HG03520 (cell line): ENCODE measurements at regions not wholly inside any gene's neighbourhood (a gene's known extent, or its start where the extent isn't known, plus 50 kb on each side); places are given as distances from the start of the nearest gene placed in this dataset.

Source experiments
- ATAC-seq: cut with Tn5 transposase; IDR thresholded peaks from one replicate; pipeline ENCODE4 v1.9.1; 2021; ENCODE audit warnings: mild to moderate bottlenecking, moderate library complexity; ENCODE audit not compliant: unreplicated experiment

DNA sequence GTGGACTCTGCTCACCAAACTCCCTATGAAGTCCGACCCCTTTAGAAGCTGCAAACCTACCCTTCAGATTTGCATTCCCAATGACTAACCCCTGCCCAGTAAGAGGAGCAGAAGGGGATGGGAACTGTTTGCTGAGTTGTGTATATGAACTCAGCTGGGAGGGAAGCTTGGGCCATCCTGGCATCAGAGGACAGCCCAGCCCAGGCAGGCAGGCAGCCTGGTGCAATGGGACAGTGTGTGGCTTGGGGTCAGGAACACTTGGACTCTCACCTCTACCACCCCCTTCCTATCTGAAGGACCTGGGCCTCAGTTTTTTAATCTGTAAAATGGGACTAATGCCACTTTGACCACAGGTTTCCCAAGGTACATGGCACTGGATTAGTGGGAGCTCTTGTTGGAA lies 147.4 kb upstream of the GPR26 start:
- no peak for ATAC-seq

DNA sequence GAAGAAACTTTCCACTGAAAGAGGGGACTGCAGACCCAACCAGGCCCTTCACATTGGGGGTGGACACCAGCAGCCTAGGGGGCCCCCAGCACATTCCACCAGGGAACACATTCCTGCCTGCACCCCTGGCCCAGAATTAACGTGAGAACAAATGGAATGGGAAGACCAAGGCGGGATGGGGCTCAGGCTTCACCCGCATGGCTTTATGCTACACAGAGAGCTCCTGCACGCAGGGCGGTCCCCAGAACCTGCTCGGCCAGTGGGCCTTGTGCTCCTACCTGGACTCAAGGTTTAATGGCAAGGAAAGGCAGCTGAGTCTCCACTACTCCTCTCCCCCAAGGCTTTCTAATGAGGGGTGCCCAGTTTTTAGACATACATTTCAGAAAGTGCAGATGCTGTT lies 146.3 kb upstream of the GPR26 start:
- no peak for ATAC-seq

DNA sequence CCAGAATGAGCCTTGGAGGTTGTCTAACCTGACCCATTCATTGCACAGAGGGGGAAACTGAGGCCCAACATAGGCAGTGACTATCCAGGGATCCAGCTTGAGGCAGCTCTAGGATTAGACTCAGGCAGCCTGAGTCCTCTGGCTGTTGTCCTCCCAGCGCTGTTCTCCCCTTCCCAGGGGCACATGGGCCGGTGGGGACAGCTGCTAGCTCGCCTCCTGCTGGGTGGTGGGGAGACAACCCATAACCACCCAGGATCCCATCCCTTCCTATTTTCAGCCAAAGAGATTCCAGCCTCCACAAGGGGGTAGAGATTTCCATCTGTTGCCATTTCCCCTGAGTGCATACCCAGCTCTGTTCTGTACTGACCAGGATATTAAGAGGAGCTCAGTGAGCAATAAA lies 145.1 kb upstream of the GPR26 start:
- no peak for ATAC-seq

DNA sequence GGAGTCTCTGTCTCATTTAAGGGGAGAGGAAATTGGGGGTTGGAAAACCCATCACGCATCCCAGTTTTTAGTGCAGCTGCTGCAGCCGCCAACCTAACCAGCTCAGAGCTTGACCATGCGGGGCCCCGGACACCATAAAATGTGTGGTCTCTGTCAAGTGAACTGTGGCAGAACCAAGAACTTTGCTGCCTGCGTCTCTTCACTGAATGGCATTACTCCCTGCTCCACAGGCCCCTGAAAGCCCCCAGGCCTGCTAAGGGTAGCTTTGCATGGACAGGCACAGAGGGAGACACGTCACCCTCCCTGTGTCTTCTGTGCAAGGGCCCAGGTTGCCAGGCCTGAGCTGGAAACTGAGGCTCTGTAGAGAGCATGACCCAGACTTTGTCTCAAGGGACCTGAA lies 144.6 kb upstream of the GPR26 start:
- ATAC-seq, result no peak

DNA sequence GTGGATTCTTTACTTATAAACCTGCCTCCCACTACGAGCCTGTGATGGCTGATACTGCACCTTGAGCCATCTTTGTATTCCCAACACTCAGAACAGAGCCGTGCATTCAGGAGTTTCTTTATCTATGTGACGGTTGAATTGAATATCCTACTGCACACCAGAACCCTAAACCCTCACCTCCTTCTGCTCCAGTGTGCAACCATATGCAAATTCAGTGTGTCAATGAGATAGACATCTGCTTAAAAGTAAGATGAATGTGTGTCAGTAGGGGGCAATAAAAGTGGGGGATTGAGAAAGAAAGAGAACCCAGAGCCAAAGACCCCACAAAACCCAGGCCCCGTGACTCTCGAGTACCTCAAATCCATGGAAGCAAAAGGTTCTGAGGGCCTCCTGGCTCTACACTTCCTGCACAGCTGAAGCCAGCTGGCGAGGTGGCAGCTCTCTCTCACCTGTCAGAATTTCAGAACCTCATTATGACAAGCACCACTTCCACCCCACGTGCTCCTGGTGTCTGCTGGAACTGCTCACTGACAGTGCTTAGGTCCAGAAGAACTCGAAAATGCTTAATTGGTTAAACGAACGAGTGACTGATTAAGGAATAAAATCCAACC lies 143.3 kb upstream of the GPR26 start:
- ATAC-seq, result no peak

DNA sequence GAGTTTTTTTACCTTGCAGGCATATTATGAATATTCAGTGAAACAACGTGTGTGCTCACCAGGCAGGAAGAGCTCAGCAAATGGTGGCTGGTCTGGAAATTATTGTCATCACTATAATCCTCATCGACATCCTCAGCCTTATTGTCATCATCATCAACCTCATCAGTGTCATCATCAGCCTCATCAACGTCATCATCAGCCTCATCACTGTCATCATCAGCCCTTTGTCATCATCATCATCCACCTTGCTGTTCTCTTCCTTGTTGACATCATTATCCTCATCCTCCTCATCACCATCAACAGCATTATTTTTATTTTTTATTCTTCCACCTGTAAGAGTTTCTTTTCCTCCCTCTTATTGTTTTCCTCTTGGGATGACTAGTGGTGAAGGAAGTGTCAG lies 142.3 kb upstream of the GPR26 start:
- ATAC-seq, result no peak

DNA sequence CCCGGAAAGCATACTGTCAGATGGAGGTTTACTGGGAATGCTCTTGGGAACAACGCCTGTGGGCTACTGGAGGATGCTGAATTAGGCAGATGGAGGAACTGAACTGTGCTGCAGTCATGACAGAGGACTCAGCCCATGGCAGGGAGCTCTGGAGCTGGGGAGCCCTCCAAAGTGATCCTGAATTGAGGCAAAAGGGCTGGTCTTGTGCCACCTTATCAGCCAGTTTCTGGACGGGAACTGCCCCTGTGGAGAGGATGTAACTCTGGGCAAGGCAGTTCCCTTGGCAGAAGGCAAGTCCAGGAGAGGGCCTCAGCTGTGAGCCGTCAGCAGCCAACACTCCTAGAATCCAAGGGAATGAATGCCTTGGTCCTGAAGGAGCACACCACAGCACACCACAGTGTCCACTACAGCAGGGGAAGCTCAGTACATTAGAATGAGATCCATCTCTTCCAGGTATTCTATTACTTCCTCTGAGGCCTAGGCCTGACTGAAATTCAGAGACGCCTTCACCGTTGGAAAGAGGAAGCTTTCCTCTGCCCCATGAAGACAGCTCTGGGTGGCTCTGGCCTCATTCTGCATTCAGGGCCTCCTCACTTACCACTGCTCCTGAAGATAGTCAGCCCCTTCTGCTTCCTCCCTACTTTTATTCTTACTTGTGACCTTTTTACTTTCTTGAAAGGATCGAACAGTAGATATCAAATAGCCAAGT lies 139.6 kb upstream of the GPR26 start:
- ATAC-seq, result no peak

DNA sequence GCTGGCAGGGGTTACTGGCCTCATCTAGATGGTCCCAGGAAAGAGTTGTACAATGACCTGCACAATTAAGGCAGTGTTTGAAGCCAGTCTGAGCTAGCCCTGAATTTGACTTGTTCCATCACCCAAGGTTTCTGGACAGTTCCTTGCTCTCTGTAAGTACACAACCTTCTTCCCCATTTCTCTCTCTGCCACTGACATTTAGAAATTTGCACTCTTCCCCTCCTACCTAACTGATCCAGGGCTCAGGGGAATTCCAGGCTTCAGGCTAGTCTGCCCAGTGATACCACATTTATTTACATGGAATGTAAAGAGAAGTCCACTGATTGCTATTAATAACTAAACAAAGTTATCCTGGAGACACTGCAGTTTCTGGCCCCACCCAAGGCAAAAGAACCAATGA lies 139.0 kb upstream of the GPR26 start:
- no peak for ATAC-seq

DNA sequence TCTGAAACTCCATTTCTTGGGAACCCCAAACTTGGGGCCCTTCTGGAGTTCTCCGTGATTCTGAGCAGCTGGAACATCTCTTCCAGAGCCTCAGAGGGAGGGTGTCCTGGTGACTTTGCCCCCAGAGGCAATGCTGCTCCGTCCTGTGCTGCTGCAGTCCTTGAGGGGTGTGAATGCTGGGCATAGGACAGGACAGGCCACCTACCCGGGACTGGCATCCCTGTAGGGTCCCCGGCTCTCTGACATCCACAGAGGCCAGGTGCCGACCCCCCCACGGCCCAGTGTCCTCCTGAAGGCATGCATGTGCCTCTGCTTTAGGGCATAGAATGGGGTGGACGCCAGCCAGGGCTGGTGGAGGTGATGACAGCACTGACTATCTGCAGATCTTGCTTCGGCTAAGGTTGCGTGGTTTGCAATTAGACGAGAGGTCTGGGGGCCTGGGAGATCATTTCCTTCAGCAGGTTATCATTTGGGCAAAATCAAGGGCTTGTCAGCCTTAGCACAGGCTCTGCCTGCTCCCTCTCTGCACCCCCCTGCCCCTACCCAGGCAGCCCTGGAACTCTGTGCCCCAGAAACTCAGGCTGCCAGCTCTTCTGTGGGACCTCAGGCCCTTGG lies 136.9 kb upstream of the GPR26 start:
- no peak for ATAC-seq

DNA sequence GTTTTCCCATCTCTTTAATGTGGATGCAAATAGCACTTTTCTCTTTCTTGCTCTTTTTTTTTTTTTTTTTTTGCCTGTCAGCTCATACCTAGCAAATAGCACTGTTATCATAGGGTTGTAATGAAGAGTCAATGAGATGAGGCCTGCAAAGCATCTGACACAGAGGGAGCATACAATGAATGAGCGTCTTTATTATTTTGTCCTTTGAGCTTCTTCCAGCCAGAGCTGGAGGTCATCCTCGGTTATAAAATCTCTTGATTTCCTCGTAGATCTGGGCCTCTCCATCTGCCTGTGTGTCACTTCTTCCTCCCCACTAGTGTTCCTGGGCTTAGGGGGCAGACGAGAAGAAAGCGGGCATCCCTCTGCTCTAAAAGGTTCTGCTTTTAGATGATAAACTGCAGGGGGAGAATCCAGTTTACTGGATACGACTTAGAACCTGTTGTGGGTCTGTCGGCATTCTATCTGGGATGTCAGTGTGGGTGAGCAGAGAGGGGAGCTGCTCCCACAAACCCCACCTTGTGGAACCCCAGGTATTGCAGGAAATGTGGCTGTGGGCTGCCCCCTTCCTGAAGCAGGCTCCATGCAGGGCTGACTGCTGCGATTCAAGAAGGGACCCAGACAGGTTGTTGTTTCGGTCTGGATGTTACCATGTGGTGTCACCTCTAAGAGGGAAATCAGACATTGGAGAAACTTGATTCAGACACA lies 135.8 kb upstream of the GPR26 start:
- no peak for ATAC-seq

DNA sequence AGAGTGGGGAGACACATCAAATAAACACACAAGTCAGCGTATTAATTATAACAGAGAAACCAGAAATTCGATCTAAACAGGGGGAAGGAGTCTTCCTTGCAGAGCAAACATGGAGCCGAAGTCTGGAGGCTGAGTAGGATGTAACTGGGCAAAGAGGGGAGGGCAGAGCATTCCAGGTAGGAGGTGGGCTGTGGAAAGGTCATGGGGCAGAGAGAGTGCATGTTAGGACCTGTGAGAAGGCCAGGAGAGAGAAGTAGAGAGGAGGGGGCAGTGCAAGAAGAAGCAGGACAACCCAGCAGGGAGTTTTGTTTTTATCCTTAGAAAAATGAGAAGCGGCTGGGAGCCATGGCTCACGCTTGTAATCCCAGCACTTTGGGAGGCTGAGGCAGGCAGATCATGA lies 130.8 kb upstream of the GPR26 start:
- no peak for ATAC-seq

DNA sequence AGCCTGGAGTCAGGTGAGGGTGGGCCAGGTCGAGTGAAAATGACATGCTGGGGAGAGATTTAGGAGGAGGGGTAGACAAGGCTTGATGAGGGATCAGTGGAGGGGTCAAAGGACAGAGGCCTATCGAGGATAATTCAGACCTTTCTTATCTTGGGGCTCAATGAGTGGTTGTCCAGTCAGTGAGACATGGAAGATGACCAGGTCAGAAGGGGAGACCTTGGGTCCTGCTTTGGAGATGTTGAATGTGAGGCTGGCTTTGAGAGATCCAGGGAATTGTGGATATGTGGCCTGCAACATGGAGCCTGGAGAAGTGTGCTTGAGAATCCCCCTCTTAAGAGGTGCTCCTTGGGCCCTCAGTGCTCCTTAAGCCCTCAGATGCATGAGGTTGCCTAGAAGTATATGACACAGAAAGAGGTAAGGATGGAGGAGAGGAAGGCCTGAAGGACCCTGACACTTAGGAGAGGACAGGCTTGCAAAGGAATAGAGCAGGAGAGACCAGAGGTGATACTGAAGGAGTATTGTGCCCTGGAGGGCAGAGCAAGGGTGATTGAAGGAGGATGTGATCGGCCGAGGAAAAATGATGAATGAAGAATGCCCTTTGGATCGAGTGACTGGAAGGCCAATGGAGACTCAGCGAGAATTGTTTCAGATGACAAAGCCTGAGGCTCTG lies 129.8 kb upstream of the GPR26 start:
- ATAC-seq, result no peak

DNA sequence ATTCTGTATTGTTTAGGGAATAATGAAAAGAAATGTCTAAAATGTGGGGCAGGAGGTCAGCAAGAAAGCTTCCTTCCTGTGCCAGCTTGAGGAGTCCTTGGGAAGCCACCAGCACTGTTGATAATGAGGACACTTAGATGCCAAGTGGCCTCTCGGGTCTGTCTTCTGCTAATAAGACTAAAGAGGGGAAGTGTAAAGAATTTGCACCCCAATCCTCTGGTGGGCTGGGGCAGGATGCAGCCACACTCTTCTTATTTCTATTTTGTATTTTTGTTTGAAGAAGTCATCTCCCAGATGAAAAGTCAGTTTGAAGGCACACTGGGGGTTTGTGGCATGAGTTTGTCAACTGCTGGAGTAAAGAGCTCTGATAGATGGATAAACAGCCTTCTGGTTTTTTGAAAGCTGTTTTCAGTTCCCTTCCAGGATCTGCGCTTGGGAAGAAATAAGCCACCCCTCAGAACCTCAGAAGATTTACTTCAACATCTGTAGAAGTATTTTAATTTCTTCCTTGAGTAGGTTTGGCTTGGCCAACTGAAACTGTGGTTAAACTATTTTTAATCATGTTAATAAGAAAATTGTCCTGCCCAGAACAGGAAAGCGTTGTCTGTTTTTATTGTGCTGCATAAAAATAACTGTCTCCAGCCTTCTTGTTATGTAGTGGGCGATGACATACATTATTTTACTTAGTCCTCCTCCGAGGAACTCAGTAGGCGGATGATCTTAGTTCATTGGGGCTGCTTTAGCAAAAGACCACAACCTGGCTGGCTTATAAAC lies 128.8 kb upstream of the GPR26 start:
- no peak for ATAC-seq

DNA sequence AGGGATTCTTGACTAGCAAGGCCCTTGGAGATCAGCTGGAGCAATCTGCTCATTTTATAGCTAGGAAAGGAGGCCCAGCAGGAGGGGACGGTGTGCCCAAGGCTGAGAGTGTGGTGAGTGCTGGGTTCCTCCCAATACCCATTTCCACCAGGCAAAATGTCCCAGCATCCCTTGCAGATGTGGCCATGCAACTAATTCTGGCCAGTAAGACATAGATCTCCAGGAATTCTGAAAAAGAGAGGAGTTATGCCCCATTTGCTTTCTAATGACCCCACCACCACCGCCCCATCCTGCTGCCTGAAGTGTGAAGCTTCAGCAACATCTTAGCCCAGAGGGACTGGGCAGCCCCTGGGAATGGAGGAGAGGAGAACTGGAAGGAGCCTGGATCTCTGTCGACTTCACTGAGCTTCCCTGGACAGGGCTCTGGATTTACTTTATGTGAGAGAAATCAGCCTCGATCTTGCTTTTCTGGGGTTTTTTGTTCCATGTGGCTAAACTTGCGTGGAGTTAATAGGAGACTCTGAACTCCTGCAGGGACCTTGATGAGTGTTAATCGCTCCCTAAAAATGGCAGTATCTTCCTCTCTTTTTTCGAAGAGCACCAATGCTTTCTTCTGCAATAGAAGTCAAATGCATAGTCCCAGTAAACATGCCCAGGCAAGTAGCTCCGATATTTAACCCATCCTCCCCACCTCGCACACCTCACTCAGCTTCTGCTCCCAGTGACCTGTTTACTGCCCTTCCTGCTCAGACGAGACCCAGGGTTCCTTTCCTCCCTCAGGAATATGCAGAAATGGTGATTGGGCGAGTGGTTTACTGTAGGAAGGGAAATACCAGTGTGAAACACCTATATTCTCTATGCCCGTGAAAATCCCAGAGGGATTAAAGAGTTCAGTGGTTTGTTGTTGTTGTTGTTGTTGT lies 127.5 kb upstream of the GPR26 start:
- ATAC-seq, result no peak

DNA sequence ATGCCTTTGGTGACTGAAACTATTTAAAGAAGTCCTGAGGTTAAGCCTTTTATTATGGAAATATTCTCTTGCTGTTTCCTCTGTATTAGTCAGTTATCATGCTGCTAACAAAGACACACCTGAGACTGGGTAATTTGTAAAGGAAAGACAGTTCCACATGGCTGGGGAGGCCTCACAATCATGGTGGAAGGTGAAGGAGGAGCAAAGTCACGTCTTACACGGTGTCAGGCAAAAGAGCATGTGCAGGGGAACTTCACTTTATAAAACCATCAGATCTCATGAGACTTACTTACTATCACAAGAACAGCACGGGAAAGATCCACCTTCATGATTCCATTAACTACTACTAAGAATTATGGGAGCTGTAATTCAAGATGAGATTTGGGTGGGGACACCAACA lies 121.2 kb upstream of the GPR26 start:
- ATAC-seq, result no peak

DNA sequence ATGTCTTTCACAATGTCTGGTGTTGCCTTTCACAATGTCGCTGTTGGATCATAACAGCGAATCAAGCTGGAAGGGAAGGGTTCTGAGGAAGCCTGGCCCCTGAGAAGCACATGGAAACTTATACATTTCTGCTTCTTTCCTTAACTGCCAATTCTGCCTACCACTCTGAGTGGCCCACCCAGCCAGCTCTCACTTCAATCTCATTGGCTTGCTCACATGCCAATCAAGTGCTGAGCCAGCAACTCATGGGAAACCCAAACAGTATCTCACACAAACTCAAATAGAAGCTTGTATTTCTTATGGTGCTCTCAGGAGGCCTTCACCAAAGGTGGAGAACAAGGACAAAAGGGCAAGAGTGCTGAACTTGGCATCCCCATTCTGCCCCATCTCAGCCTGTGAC lies 117.4 kb upstream of the GPR26 start:
- ATAC-seq, result no peak

DNA sequence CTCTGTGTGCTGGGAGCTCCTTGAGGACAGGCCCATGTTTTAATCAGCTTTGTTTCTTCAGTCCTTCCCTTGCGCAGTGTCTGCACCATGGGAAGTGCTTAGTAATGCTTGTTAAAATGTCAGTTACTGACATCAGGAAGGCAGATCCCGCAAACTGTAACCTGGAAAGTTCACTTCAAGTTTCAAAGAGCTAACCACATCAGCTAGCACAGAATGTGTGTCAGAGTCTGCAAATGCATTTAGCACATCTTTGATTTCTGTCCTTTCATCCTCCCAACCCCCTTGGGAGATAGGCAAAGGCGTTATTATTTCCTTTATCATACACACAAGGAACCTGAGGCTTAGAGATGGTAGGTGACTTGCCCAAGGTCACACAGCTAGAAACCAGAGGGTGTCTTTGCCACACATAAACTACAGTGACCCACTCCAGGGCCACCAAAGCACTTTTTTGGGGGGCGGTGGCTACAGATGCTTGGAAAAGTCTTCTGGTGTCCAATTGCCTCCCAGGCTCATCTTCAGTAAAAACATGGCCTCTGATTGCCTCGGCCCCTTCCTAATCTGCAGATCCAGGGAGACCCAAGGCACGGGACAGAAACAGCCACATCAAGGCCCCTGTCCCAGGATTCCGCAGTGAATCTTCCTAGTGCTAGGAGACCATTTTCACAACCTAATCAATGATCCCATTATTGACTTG lies 116.2 kb upstream of the GPR26 start:
- ATAC-seq, result no peak

DNA sequence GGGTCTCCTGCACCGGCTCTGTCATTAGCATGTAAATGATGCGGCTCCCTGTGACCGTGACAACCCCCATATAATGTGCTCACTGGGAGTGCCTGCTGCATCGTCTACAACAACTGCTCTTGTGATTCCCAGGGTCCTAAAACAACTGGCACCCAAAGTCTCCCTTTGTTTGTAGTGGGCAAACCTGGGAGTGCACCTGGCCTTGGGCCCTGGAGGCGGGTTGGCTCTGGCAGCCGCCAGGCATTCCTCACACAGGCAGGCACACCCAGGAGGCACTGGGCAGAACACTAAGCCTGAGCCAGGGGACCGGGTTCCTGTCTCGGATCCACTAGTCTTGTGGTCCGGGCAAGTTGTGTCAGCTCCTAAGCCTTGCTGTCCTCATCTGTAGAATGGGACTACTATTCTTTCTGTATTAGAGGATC lies 115.5 kb upstream of the GPR26 start:
- no peak for ATAC-seq

DNA sequence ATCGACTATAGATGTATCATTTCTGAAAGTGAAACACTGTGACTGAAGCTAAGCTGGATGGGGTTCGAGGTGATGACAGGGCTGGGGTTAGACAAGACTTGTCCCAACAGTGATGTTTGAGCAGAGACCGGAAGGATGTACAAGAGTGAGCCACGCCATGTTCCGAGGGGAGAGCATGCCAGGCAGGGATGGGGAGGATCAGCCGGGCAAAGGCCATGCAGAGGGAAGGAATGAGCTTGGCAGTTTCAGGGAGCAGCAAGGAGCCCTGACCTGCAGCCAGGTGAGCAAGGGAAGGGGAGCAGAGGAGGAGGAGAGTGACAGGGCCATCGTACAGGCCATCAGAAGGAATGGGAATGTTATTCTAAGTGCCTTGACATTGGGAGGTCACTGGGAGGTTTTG lies 114.9 kb upstream of the GPR26 start:
- ATAC-seq, result no peak
